AG20443 (cell line): ENCODE measurements at regions not wholly inside any gene's neighbourhood (a gene's known extent, or its start where the extent isn't known, plus 50 kb on each side); places are given as distances from the start of the nearest gene placed in this dataset.

Experiments used
- DNase-seq: peaks from one replicate; pipeline ENCODE4 v3.0.0; 2012; ENCODE audit warnings: low spot score, mixed read lengths

DNA sequence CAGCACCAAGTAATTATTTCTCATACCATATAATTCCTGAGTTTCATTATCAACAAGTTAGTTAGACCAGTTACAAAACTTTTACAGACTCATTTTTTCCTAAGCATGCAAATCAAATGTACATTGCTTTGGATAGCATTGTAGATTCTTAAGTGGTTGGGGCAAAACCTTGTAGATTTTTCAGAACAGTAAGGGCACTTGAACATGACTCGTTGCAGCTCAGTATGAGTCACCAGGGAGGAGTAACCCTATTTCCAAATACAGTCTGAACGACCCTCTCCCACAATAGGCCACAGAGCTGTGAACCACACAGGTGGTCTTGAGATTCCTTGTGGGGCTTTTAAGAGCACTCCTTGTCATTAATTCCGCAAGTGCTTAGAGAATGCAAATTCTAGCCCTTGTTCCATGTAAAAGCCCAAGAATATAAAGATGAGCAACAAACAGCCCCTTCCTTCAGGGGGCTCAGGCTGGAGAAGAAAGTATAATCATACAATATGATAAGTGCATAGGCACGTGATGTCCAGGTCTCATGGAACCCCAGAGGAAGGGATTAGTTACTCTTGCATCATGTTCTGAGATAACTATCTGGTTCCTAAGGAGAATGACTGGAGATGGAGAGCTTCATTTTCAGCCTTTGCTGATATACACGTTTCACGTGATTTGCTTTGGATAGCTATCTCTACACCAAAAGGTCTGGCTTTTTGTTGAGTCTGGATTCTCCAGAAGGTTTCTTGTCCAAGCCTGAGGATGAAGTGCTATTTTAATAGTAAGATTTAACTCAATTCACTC lies 295.7 kb downstream of the KCNN2 start:
- no peak for DNase-seq

GRCh38 chr5:114649878-114650277 lies 288.0 kb downstream of the KCNN2 start:
- no peak for DNase-seq

DNA sequence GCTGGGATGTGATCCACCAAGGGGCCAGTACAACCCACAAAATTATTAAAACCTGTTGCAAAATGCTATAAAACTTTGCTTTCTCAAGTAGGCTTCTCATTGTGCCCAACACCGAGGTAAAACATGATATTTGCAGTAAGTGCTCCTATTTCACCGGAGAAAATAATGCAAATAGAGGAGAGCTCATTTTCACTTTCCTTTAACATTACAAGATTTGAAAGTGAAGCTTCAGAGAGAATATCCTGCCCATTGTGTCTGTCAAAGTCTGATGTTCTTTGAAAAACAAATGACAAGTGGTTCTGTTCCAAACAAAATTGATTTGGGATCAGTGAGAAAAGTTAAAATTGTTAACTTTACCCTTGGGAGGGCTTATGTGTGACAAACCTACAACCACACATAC lies 287.1 kb downstream of the KCNN2 start:
- DNase-seq: no peak

GRCh38 chr5:114644576-114644975 lies 282.7 kb downstream of the KCNN2 start:
- DNase-seq: no peak

DNA sequence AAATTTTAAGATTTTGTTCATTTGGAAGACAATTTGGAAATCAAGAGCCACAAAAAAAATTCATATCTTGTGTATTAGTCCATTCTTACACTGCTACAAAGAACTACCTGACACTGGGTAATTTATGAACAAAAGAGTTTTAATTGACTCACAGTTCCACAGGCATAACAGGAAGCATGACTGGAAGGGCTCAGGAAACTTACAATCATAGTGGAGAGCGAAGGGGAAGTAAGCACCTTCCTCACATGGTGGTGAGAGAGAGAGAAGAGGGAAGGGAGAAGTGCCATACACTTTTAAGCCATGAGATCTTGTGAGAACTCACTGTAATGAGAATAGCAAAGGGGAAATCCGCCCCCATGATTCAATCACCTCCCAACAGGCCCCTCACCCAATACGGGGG lies 274.4 kb downstream of the KCNN2 start:
- DNase-seq: no peak

GRCh38 chr5:114634967-114635901 lies 273.4 kb downstream of the KCNN2 start:
- DNase-seq: no peak

DNA sequence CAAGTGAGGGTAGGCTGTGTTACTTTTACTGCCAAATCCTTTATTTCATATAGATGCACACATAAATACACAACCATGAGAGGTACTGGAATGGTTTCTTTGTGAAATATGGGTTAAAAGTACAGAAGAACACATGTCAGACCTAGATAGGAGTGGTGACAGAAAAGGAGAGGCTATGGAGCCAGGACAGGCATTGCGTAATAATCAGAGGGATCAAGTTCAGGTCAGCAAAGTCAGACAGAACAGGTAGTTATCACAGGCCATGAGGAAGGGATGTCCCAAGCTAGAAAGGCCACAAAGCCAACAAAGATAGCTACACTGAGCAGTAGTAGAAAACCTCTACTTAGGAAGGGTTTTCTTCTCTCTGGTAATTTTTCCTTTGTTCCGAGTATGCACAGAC lies 272.6 kb downstream of the KCNN2 start:
- no peak for DNase-seq

- no peak for DNase-seq
These were observed 250.5 kb downstream of the KCNN2 start for GRCh38 chr5:114612406-114612805.

DNA sequence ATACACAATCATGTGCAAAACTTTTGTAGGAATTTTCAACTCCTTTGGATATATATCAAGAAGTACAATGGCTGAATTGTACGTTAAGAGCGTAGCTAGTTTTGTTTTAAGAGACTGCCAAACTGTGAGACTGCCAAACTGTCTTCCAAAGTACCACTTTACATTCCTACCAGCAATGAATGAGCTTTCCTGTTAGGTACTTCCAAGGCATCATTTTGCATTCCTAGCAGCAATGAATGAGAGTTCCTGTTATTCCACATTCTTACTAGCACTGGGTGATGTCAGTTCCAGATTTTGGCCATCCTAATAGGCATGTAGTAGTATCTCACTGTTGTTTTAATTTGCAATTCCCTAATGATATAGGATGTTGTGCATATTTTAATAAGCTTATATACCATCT lies 219.3 kb downstream of the KCNN2 start:
- DNase-seq: no peak

- DNase-seq: no peak
These were observed 204.0 kb downstream of the KCNN2 start for GRCh38 chr5:114565871-114566270.

GRCh38 chr5:114565139-114565538 lies 203.3 kb downstream of the KCNN2 start:
- DNase-seq: no peak

- no peak for DNase-seq
These were observed 199.5 kb downstream of the KCNN2 start for GRCh38 chr5:114561415-114561814.
